H9 (cell line): ENCODE measurements at regions not wholly inside any gene's neighbourhood (a gene's known extent, or its start where the extent isn't known, plus 50 kb on each side); places are given as distances from the start of the nearest gene placed in this dataset.

Source experiments
- DNase-seq: peaks from one replicate; pipeline ENCODE4 v3.0.0-alpha.2; 2017
- H2AFZ ChIP-seq: one replicate; pipeline ENCODE4 v1.6.1; 2013; ENCODE audit warnings: mild to moderate bottlenecking, low read length, control low read depth, moderate library complexity
- H2AK5ac ChIP-seq: 2 replicates; pipeline ENCODE4 v1.6.1; 2013; ENCODE audit warnings: low read length, control low read depth, mixed read lengths; ENCODE audit not compliant: insufficient read length
- H2BK120ac ChIP-seq: one replicate; pipeline ENCODE4 v1.6.1; 2013; ENCODE audit warnings: low read depth, mild to moderate bottlenecking, low read length, control low read depth, inconsistent platforms; ENCODE audit not compliant: poor library complexity, severe bottlenecking
- H2BK12ac ChIP-seq: 2 replicates; pipeline ENCODE4 v1.6.1; 2013; ENCODE audit warnings: low read length, control low read depth, mixed read lengths, low read depth; ENCODE audit not compliant: insufficient read length
- H2BK15ac ChIP-seq: 2 replicates; pipeline ENCODE4 v1.6.1; 2013; ENCODE audit warnings: low read depth, low read length, control low read depth
- H2BK20ac ChIP-seq: one replicate; pipeline ENCODE4 v1.6.1; 2013; ENCODE audit warnings: low read depth, mild to moderate bottlenecking, low read length, control low read depth, inconsistent platforms; ENCODE audit not compliant: poor library complexity, severe bottlenecking
- H2BK5ac ChIP-seq: 2 replicates; pipeline ENCODE4 v1.6.1; 2013; ENCODE audit warnings: low read length, control low read depth, mixed read lengths; ENCODE audit not compliant: insufficient read length
- H3K14ac ChIP-seq: 2 replicates; pipeline ENCODE4 v1.6.1; 2013; ENCODE audit warnings: low read length, control low read depth; ENCODE audit not compliant: insufficient read depth
- H3K18ac ChIP-seq: 2 replicates; pipeline ENCODE4 v1.6.1; 2013; ENCODE audit warnings: low read depth, mild to moderate bottlenecking, mixed read lengths, low read length, control low read depth; ENCODE audit not compliant: insufficient read length
- H3K23ac ChIP-seq: 2 replicates; pipeline ENCODE4 v1.6.1; 2013; ENCODE audit warnings: low read length, control low read depth, mixed read lengths, low read depth; ENCODE audit not compliant: insufficient read length
- H3K23me2 ChIP-seq: 2 replicates; pipeline ENCODE4 v1.6.1; 2013; ENCODE audit warnings: low read depth, mild to moderate bottlenecking, mixed read lengths, low read length, control low read depth; ENCODE audit not compliant: insufficient read length, poor library complexity, severe bottlenecking
- H3K27ac ChIP-seq: 2 replicates; pipeline ENCODE4 v1.5.1; 2013; ENCODE audit warnings: low read length, control low read depth, mixed read lengths, low read depth; ENCODE audit not compliant: insufficient read length
- H3K27me3 ChIP-seq: 2 replicates; pipeline ENCODE4 v1.6.1; 2013; ENCODE audit warnings: low read length, control low read depth, inconsistent platforms; ENCODE audit not compliant: insufficient read depth
- H3K4ac ChIP-seq: 2 replicates; pipeline ENCODE4 v1.6.1; 2013; ENCODE audit warnings: low read depth, mild to moderate bottlenecking, control low read depth, inconsistent platforms, low read length, moderate library complexity
- H3K4me1 ChIP-seq: 2 replicates; pipeline ENCODE4 v1.6.1; 2013; ENCODE audit warnings: low read length, control low read depth, inconsistent platforms; ENCODE audit not compliant: insufficient read depth
- H3K4me2 ChIP-seq: 2 replicates; pipeline ENCODE4 v1.6.1; 2013; ENCODE audit warnings: low read length, control low read depth, mixed read lengths; ENCODE audit not compliant: insufficient read length, insufficient read depth
- H3K56ac ChIP-seq: 2 replicates; pipeline ENCODE4 v1.6.1; 2013; ENCODE audit warnings: low read depth, mild to moderate bottlenecking, mixed read lengths, low read length, control low read depth; ENCODE audit not compliant: insufficient read length
- H3K79me1 ChIP-seq: 2 replicates; pipeline ENCODE4 v1.6.1; 2013; ENCODE audit warnings: low read depth, mild to moderate bottlenecking, moderate library complexity, low read length, control low read depth, inconsistent platforms; ENCODE audit not compliant: insufficient read depth, poor library complexity, severe bottlenecking
- H3K79me2 ChIP-seq: 2 replicates; pipeline ENCODE4 v1.6.1; 2013; ENCODE audit warnings: low read length, control low read depth, inconsistent platforms; ENCODE audit not compliant: insufficient read depth
- H3K9ac ChIP-seq: 2 replicates; pipeline ENCODE4 v1.6.1; 2013; ENCODE audit warnings: low read length, control low read depth, mixed read lengths; ENCODE audit not compliant: insufficient read length; ENCODE audit errors: extremely low read depth
- H3K9me3 ChIP-seq: one replicate; pipeline ENCODE4 v1.6.1; 2013; ENCODE audit warnings: low read depth, low read length, inconsistent platforms; ENCODE audit not compliant: control insufficient read depth
- H3T11ph ChIP-seq: one replicate; pipeline ENCODE4 v1.6.1; 2013; ENCODE audit warnings: mild to moderate bottlenecking, low read length, control low read depth, inconsistent platforms
- H4K20me1 ChIP-seq: one replicate; pipeline ENCODE4 v1.6.1; 2013; ENCODE audit not compliant: control insufficient read depth, insufficient read length, insufficient read depth
- H4K5ac ChIP-seq: 2 replicates; pipeline ENCODE4 v1.6.1; 2013; ENCODE audit warnings: low read depth, mild to moderate bottlenecking, mixed read lengths, low read length, control low read depth; ENCODE audit not compliant: insufficient read length
- H4K8ac ChIP-seq: replicated peaks from 2 replicates; pipeline ENCODE4 v1.6.1; 2013; ENCODE audit warnings: low read length, control low read depth, mixed read lengths, low read depth; ENCODE audit not compliant: insufficient read length
- H4K91ac ChIP-seq: 2 replicates; pipeline ENCODE4 v1.6.1; 2013; ENCODE audit warnings: low read depth, mild to moderate bottlenecking, moderate library complexity, mixed read lengths, low read length, control low read depth; ENCODE audit not compliant: insufficient read length
- H3K27ac Mint-ChIP-seq, 3 experiments: 2 replicates in 2 of 3; 3 replicates in 1 of 3; pipeline ENCODE4 v1.8.0; 2020 to 2021; ENCODE audit warnings: mixed read lengths in 3 of 3, mild to moderate bottlenecking in 1 of 3, moderate library complexity in 1 of 3
- H3K27me3 Mint-ChIP-seq: 2 replicates; pipeline ENCODE4 v1.8.0; 2021; ENCODE audit warnings: low read depth, mild to moderate bottlenecking, moderate library complexity, mixed read lengths
- H3K36me3 Mint-ChIP-seq, 3 experiments: 2 replicates in 2 of 3; 3 replicates in 1 of 3; pipeline ENCODE4 v1.8.0; 2020 to 2021; ENCODE audit warnings: low read depth in 3 of 3, mixed read lengths in 3 of 3; ENCODE audit not compliant: insufficient read depth in 1 of 3
- H3K4me1 Mint-ChIP-seq, 2 experiments: 2 replicates each; pipeline ENCODE4 v1.8.0; 2020; ENCODE audit warnings: mixed read lengths in 2 of 2
- H3K4me3 Mint-ChIP-seq, 2 experiments: 2 replicates in 1 of 2; 3 replicates in 1 of 2; pipeline ENCODE4 v1.8.0; 2020 to 2021; ENCODE audit warnings: mild to moderate bottlenecking in 2 of 2, mixed read lengths in 2 of 2, moderate library complexity in 1 of 2
- H3K9me3 Mint-ChIP-seq, 2 experiments: 2 replicates in 1 of 2; 3 replicates in 1 of 2; pipeline ENCODE4 v1.8.0; 2020; ENCODE audit warnings: mild to moderate bottlenecking in 2 of 2, mixed read lengths in 2 of 2, moderate library complexity in 1 of 2
- WGBS: extraction: QIAGEN DNeasy Blood & Tissue Kit; methylation state at CpG from one replicate; pipeline ENCODE4 v1.1.7; 2013; ENCODE audit warnings: missing lambda C conversion rate, low lambda C conversion rate, mixed read lengths; ENCODE audit not compliant: insufficient read length; ENCODE audit errors: extremely low coverage; 5-methylcytosine and 5-hydroxymethylcytosine counted together
- TF ChIP-seq, protein P1 (sequence below): fragments of 200-600 bp; sonication (generic); conservative IDR thresholded peaks from 3 replicates; pipeline ENCODE4 v1.8.0; 2021; ENCODE audit warnings: antibody characterized with exemption, mild to moderate bottlenecking

GRCh38 chr3:66113542-66113941, 74.8 kb upstream of the MAGI1 start:
- H3K23me2 ChIP-seq = no peaks in the 10 kb centered on the region
- Mint-ChIP-seq H3K4me1 (peaks cover 28 to 32% of the 10 kb centered on the region in 2 experiments), H3K9me3 (no peaks in the 10 kb centered on the region), H3K36me3 (no peaks in the 10 kb centered on the region), H3K27me3 (0 out of 2 replicates have a peak, but pooled peaks cover 2% of the 10 kb centered on the region), H3K4me3 (no peak overlapping the region), H3K27ac (no peak overlapping the region)
- no peak overlapping the region for H2BK12ac ChIP-seq
- H2BK5ac ChIP-seq = no peak overlapping the region
- no peak overlapping the region for H4K5ac ChIP-seq
- no peak overlapping the region for H2AFZ ChIP-seq
- no CpG with 5 or more reads among the region's 1 CpG for WGBS
- no peak overlapping the region for H2AK5ac ChIP-seq
- H4K91ac ChIP-seq = no peak overlapping the region
- H2BK20ac ChIP-seq = no peak overlapping the region
- no peak overlapping the region for H3K4ac ChIP-seq
- H3K9me3 ChIP-seq = no peaks in the 10 kb centered on the region
- no peak overlapping the region for H3K23ac ChIP-seq
- H4K8ac ChIP-seq = no peak overlapping the region
- H3K79me2 ChIP-seq = no peaks in the 10 kb centered on the region
- no peak overlapping the region for H3T11ph ChIP-seq
- no peak overlapping the region for H3K56ac ChIP-seq
- no peaks in the 10 kb centered on the region for H4K20me1 ChIP-seq
- no peak overlapping the region for H3K18ac ChIP-seq
- H3K9ac ChIP-seq = no peak overlapping the region
- H3K79me1 ChIP-seq = no peaks in the 10 kb centered on the region
- no peak overlapping the region for H2BK15ac ChIP-seq
- no peak overlapping the region for H3K27ac ChIP-seq
- H3K4me1 ChIP-seq = 0 out of 2 replicates have a peak, but pooled peaks cover 3% of the 10 kb centered on the region
- DNase-seq = no peak
- H3K4me2 ChIP-seq = no peak overlapping the region
- H2BK120ac ChIP-seq = no peak overlapping the region
- TF ChIP-seq, protein P1, sequence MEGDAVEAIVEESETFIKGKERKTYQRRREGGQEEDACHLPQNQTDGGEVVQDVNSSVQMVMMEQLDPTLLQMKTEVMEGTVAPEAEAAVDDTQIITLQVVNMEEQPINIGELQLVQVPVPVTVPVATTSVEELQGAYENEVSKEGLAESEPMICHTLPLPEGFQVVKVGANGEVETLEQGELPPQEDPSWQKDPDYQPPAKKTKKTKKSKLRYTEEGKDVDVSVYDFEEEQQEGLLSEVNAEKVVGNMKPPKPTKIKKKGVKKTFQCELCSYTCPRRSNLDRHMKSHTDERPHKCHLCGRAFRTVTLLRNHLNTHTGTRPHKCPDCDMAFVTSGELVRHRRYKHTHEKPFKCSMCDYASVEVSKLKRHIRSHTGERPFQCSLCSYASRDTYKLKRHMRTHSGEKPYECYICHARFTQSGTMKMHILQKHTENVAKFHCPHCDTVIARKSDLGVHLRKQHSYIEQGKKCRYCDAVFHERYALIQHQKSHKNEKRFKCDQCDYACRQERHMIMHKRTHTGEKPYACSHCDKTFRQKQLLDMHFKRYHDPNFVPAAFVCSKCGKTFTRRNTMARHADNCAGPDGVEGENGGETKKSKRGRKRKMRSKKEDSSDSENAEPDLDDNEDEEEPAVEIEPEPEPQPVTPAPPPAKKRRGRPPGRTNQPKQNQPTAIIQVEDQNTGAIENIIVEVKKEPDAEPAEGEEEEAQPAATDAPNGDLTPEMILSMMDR = no peak
- no peaks in the 10 kb centered on the region for H3K27me3 ChIP-seq
- H3K14ac ChIP-seq = no peak overlapping the region
